ENCODE measurements at regions not wholly inside any gene's neighbourhood (a gene's known extent, or its start where the extent isn't known, plus 50 kb on each side); places are given as distances from the start of the nearest gene placed in this dataset.

GRCh38 chr3:72372161-72372560 lies 476.1 kb downstream of the SHQ1 start:
- H3K9me2 ChIP-seq (replicated peaks; ENCODE audit: insufficient read depth) = no peaks in the 10 kb centered on the region
- H3K9me3 ChIP-seq (ENCODE audit: low read depth) = no peaks in the 10 kb centered on the region
- no peak overlapping the region for H3K4me3 ChIP-seq
- H2AFZ ChIP-seq = no peak overlapping the region
- H3K79me2 ChIP-seq = peaks cover 8% of the 10 kb centered on the region
- TF ChIP-seq EZH2phosphoT487 (IDR thresholded peaks at IDR 0.05; ENCODE audit: low read depth, severe bottlenecking, unreplicated experiment) (no peak), EZH2 (IDR thresholded peaks at IDR 0.05; ENCODE audit: borderline replicate concordance) (no peak), CTCF (IDR thresholded peaks at IDR 0.05; ENCODE audit: poor library complexity) (no peak)
- WGBS (ENCODE audit: low lambda C conversion rate, missing lambda C conversion rate) = 77% methylated on average over 3 of the region's 3 CpGs
- no peaks in the 10 kb centered on the region for H3K4me1 ChIP-seq (ENCODE audit: insufficient read depth)
- no peak for DNase-seq (ENCODE audit: low spot score)
- H3K4me2 ChIP-seq = no peak overlapping the region
- H3K27me3 ChIP-seq = no peaks in the 10 kb centered on the region
- no peaks in the 10 kb centered on the region for H3K36me3 ChIP-seq (replicated peaks; ENCODE audit: insufficient read depth, low read depth)
- H4K20me1 ChIP-seq (ENCODE audit: insufficient read depth, poor library complexity, severe bottlenecking) = peaks cover 5% of the 10 kb centered on the region
- no peak overlapping the region for H3K27ac ChIP-seq

- Histone ChIP-seq H3K9me3 (ENCODE audit: low read depth) (no peaks in the 10 kb centered on the region), H3K27ac (no peak overlapping the region), H2AFZ (no peak overlapping the region), H4K20me1 (ENCODE audit: insufficient read depth, poor library complexity, severe bottlenecking) (peaks cover 4% of the 10 kb centered on the region), H3K4me3 (no peak overlapping the region), H3K9me2 (replicated peaks; ENCODE audit: insufficient read depth) (no peaks in the 10 kb centered on the region), H3K4me2 (no peak overlapping the region), H3K4me1 (ENCODE audit: insufficient read depth) (no peaks in the 10 kb centered on the region), H3K27me3 (no peaks in the 10 kb centered on the region), H3K79me2 (peaks cover 8% of the 10 kb centered on the region), H3K36me3 (replicated peaks; ENCODE audit: insufficient read depth, low read depth) (no peaks in the 10 kb centered on the region)
- WGBS (ENCODE audit: low lambda C conversion rate, missing lambda C conversion rate) = 94% methylated on average over 7 of the region's 7 CpGs
- TF ChIP-seq CTCF (IDR thresholded peaks at IDR 0.05; ENCODE audit: poor library complexity) (no peak), EZH2phosphoT487 (IDR thresholded peaks at IDR 0.05; ENCODE audit: low read depth, severe bottlenecking, unreplicated experiment) (no peak), EZH2 (IDR thresholded peaks at IDR 0.05; ENCODE audit: borderline replicate concordance) (no peak)
- DNase-seq (ENCODE audit: low spot score) = no peak
These were observed 476.8 kb downstream of the SHQ1 start for GRCh38 chr3:72371431-72371830.

GRCh38 chr3:72370947-72371346 lies 477.3 kb downstream of the SHQ1 start:
- Histone ChIP-seq H3K4me2 (no peak overlapping the region), H4K20me1 (ENCODE audit: insufficient read depth, poor library complexity, severe bottlenecking) (peaks cover 1% of the 10 kb centered on the region), H3K4me1 (ENCODE audit: insufficient read depth) (no peaks in the 10 kb centered on the region), H2AFZ (no peak overlapping the region), H3K4me3 (no peak overlapping the region), H3K27me3 (no peaks in the 10 kb centered on the region), H3K27ac (no peak overlapping the region), H3K9me2 (replicated peaks; ENCODE audit: insufficient read depth) (no peaks in the 10 kb centered on the region), H3K9me3 (ENCODE audit: low read depth) (no peaks in the 10 kb centered on the region), H3K36me3 (replicated peaks; ENCODE audit: insufficient read depth, low read depth) (no peaks in the 10 kb centered on the region), H3K79me2 (peaks cover 7% of the 10 kb centered on the region)
- TF ChIP-seq EZH2phosphoT487 (IDR thresholded peaks at IDR 0.05; ENCODE audit: low read depth, severe bottlenecking, unreplicated experiment) (no peak), CTCF (IDR thresholded peaks at IDR 0.05; ENCODE audit: poor library complexity) (no peak)
- WGBS (ENCODE audit: low lambda C conversion rate, missing lambda C conversion rate) = 91% methylated on average over 11 of the region's 11 CpGs
- no peak for DNase-seq (ENCODE audit: low spot score)

GRCh38 chr3:72369681-72370080 lies 478.6 kb downstream of the SHQ1 start:
- Histone ChIP-seq H3K9me2 (replicated peaks; ENCODE audit: insufficient read depth) (no peaks in the 10 kb centered on the region), H3K79me2 (no peaks in the 10 kb centered on the region), H3K9me3 (ENCODE audit: low read depth) (no peaks in the 10 kb centered on the region), H3K27me3 (no peaks in the 10 kb centered on the region), H3K4me2 (no peak overlapping the region), H3K4me3 (no peak overlapping the region), H4K20me1 (ENCODE audit: insufficient read depth, poor library complexity, severe bottlenecking) (no peaks in the 10 kb centered on the region), H3K27ac (no peak overlapping the region), H3K4me1 (ENCODE audit: insufficient read depth) (no peaks in the 10 kb centered on the region), H3K36me3 (replicated peaks; ENCODE audit: insufficient read depth, low read depth) (no peaks in the 10 kb centered on the region), H2AFZ (no peak overlapping the region)
- no peak for DNase-seq (ENCODE audit: low spot score)
- TF ChIP-seq EZH2 (IDR thresholded peaks at IDR 0.05; ENCODE audit: borderline replicate concordance) (no peak), CTCF (IDR thresholded peaks at IDR 0.05; ENCODE audit: poor library complexity) (no peak), EZH2phosphoT487 (IDR thresholded peaks at IDR 0.05; ENCODE audit: low read depth, severe bottlenecking, unreplicated experiment) (no peak)
- WGBS (ENCODE audit: low lambda C conversion rate, missing lambda C conversion rate) = 95% methylated on average over 6 of the region's 6 CpGs

Data from hepatocyte (in vitro differentiated cells).